Duodenal mucosa (tissue), 2 donors: ENCODE measurements at regions not wholly inside any gene's neighbourhood (a gene's known extent, or its start where the extent isn't known, plus 50 kb on each side); places are given as distances from the start of the nearest gene placed in this dataset.
"Not testable (repeated sequence)": the region's sequence is repeated elsewhere in the genome, so short reads cannot be mapped to it uniquely, and the experiment has no call there.

ENCODE experiments used
- H3K27ac ChIP-seq: one replicate; pipeline ENCODE4 v1.7.0; 2013; ENCODE audit warnings: low read depth, low read length
- H3K27me3 ChIP-seq, 2 donors: one replicate each; pipeline ENCODE4 v1.7.0; 2013; ENCODE audit warnings: low read length in 2 of 2, control low read depth in 1 of 2; ENCODE audit not compliant: insufficient read depth in 2 of 2, control insufficient read depth in 1 of 2
- H3K36me3 ChIP-seq, 2 donors: one replicate each; pipeline ENCODE4 v1.7.0; 2013; ENCODE audit warnings: low read length in 2 of 2, control low read depth in 1 of 2; ENCODE audit not compliant: insufficient read depth in 2 of 2, control insufficient read depth in 1 of 2
- H3K4me1 ChIP-seq, 2 donors: one replicate each; pipeline ENCODE4 v1.7.0; 2013; ENCODE audit warnings: low read length in 2 of 2, control low read depth in 1 of 2; ENCODE audit not compliant: insufficient read depth in 2 of 2, control insufficient read depth in 1 of 2
- H3K4me3 ChIP-seq, 2 donors: one replicate each; pipeline ENCODE4 v1.7.0; 2013; ENCODE audit warnings: low read length in 2 of 2, low read depth in 1 of 2
- H3K9ac ChIP-seq, 2 donors: one replicate each; pipeline ENCODE4 v1.7.0; 2013; ENCODE audit warnings: low read length in 2 of 2, low read depth in 1 of 2
- H3K9me3 ChIP-seq, 2 donors: one replicate each; pipeline ENCODE4 v1.7.0; 2013; ENCODE audit warnings: low read length in 2 of 2, control low read depth in 1 of 2; ENCODE audit not compliant: control insufficient read depth in 1 of 2

DNA sequence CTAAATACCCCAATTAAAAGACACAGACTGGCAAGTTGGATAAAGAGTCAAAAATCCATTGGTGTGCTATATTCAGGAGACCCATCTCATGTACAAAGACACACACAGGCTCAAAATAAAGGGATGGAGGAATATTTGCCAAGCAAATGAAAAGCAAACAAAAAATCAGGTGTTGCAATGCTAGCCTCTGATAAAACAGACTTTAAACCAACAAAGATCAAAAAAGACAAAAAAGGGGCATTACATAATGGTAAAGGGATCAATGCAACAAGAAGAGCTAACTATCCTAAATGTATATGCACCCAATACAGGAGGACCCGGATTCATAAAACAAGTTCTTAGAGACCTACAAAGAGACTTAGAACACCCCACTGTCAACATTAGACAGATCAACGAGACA, 177.4 kb downstream of the RAMP3 start:
- not testable (repeated sequence) for H3K27ac ChIP-seq, H3K4me1 ChIP-seq, H3K9ac ChIP-seq, H3K36me3 ChIP-seq, H3K4me3 ChIP-seq, H3K27me3 ChIP-seq
- H3K9me3 ChIP-seq, result peaks cover 3 to 11% of the 10 kb centered on the region in 2 donors

DNA sequence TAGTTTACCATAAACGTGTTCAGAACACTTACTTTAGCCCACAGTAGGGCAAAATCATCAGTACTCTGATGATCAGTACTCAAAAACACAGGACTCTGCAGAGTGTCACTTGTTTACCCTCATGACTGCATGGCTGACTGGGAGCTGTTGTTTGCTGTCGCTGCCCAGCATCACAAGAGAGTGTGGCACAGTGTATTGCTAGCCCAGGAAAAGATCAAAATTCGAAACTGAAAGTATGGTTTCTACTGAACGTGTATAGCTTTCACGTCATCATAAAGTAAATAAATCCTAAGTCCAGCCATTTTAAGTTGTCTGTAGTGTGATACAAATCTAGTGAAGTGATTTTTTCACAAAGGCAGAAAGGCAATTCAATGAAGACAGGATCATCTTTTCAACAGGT, 184.6 kb downstream of the RAMP3 start:
- Histone ChIP-seq H3K9me3 (no peaks in the 10 kb centered on the region), H3K27me3 (no peaks in the 10 kb centered on the region), H3K27ac (no peak overlapping the region), H3K36me3 (no peaks in the 10 kb centered on the region), H3K9ac (no peak overlapping the region), H3K4me1 (no peaks in the 10 kb centered on the region), H3K4me3 (peak overlapping the region in 1 of 2 donors; percentile 44)

DNA sequence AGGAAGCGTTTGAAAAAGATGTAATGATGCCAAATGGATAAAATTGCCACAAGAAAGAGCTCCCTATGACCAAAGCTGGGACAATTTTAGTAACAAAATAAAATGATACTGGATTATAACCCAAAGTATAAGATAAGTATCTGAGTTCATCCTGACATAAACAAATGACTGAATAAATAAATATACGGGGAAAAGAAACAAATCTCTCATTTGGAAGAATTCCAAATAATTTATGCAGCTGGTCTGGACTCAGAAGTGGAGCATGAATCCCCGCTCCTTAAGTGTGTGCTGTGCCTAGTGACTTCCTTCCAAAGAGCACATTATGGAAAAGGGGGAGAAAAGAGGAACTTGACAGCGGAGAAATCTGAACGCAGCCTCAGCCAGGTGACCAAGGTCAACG, 186.2 kb downstream of the RAMP3 start:
- no peaks in the 10 kb centered on the region for H3K4me1 ChIP-seq
- no peaks in the 10 kb centered on the region for H3K27me3 ChIP-seq
- H3K4me3 ChIP-seq, result no peak overlapping the region
- H3K36me3 ChIP-seq, result no peaks in the 10 kb centered on the region
- no peak overlapping the region for H3K9ac ChIP-seq
- no peaks in the 10 kb centered on the region for H3K9me3 ChIP-seq
- H3K27ac ChIP-seq, result no peak overlapping the region

DNA sequence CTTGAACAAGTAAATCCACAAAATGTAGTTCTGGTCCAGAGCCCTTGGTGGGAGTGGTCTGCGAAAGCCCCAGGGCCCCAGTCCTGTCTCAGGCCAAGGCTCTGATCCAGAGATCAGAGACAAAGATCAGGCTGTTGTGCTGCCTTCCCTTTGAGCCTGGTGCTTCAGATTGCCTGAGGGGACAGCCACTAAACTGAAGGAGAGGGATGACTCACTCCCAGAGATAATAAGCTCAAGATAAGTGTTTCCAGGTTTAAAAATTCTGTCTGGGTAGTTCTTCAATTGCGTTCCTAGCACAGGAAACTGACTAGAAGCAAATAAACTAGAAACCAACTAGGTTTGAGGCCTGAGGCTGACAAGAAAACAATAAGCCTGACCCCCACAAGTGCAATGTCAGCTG, 190.2 kb downstream of the RAMP3 start:
- Histone ChIP-seq H3K27ac (no peak overlapping the region), H3K9ac (no peak overlapping the region), H3K36me3 (no peaks in the 10 kb centered on the region), H3K4me3 (no peak overlapping the region), H3K4me1 (no peaks in the 10 kb centered on the region), H3K27me3 (no peaks in the 10 kb centered on the region), H3K9me3 (no peaks in the 10 kb centered on the region)

DNA sequence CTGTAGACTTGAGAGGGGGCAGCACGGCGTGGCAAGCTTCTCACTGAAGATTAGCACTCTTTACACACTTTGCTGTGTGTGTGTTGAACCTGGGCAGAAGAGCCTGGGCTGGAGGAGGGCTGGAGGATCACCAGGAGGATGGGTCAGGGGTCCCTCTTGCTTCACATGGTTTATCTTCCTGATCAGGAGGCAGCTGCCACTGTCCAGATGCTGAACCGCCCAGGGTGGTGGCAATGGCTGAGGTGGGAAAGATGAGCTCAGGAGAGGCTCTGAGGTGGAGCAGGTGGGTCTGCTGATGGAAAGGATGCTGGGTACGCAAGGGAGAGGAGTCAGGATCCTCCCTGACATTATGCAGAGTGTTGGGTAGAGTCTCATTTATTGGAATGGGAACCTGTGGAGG, 191.5 kb downstream of the RAMP3 start:
- H3K9me3 ChIP-seq, result no peaks in the 10 kb centered on the region
- H3K36me3 ChIP-seq, result no peaks in the 10 kb centered on the region
- H3K27me3 ChIP-seq, result no peaks in the 10 kb centered on the region
- no peak overlapping the region for H3K27ac ChIP-seq
- no peak overlapping the region for H3K9ac ChIP-seq
- no peak overlapping the region for H3K4me3 ChIP-seq
- no peaks in the 10 kb centered on the region for H3K4me1 ChIP-seq

DNA sequence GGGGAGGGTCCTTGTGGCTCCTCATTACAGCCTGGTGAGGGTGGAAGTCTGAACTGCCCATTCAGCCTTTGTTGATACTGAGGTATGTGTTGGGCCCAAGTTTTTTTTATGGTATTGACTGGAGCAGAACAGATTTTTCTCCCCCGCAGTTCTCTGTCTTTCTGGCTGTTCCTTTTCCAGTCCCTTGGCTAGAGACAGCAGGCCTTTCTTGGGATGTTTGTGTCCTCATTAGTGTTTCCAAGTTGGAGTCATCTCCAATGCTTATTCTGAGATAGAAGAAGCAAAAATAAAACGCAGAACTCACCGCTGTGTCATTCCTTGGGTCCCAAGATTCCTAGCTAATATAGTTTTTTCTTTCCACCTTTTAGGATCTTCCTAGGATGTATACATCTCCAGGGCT, 193.3 kb downstream of the RAMP3 start:
- Histone ChIP-seq H3K4me1 (no peaks in the 10 kb centered on the region), H3K9ac (no peak overlapping the region), H3K27ac (no peak overlapping the region), H3K27me3 (peaks cover 0 to 3% of the 10 kb centered on the region in 2 donors), H3K36me3 (no peaks in the 10 kb centered on the region), H3K4me3 (no peak overlapping the region), H3K9me3 (no peaks in the 10 kb centered on the region)

DNA sequence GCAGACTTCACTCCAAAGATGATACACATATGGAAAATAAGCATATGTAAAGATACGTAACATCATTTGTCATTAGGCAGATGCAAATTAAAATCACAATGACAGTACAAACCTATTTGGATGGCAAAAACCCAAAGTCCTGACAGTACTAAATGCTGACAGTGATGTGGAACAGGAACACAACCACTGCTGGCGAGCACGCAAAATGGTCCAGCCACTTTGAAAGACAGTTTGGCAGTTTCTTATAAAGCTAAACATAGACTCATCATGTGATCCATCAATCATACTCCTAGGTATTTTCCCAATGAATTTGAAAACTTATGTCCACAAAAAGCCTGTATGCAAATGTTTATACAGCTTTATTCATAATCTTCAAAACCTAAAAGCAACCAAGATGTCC, 200.7 kb downstream of the RAMP3 start:
- no peaks in the 10 kb centered on the region for H3K9me3 ChIP-seq

DNA sequence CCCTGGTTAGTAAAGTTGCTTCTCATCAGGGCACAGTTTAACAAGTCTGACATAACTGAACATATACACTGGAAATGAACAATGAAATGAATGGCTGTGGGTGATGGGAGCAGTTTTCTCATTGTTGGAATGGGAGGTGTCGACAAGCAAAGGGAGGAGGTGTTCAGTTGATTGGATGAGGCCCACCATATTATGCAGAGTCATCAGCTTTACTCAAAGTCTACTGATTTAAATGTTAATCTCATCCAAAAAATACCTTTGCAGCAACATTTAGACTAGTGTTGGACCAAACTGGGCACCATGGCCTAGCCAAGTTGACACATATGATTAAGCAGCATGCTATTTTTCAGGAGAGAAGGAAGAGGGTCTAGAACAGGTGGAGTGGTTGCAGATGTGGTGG, 201.7 kb downstream of the RAMP3 start:
- H3K27ac ChIP-seq, result no peak overlapping the region
- no peak overlapping the region for H3K4me3 ChIP-seq
- no peaks in the 10 kb centered on the region for H3K9me3 ChIP-seq
- H3K4me1 ChIP-seq, result no peaks in the 10 kb centered on the region
- H3K36me3 ChIP-seq, result no peaks in the 10 kb centered on the region
- peaks cover 0 to 3% of the 10 kb centered on the region in 2 donors for H3K27me3 ChIP-seq
- no peak overlapping the region for H3K9ac ChIP-seq

More for the DNA sequence above, 200.7 kb downstream of the RAMP3 start:
- H3K36me3 ChIP-seq, result no peaks in the 10 kb centered on the region
- no peak overlapping the region for H3K27ac ChIP-seq
- H3K4me1 ChIP-seq, result no peaks in the 10 kb centered on the region
- peaks cover 0 to 3% of the 10 kb centered on the region in 2 donors for H3K27me3 ChIP-seq
- H3K9ac ChIP-seq, result no peak overlapping the region
- no peak overlapping the region for H3K4me3 ChIP-seq

DNA sequence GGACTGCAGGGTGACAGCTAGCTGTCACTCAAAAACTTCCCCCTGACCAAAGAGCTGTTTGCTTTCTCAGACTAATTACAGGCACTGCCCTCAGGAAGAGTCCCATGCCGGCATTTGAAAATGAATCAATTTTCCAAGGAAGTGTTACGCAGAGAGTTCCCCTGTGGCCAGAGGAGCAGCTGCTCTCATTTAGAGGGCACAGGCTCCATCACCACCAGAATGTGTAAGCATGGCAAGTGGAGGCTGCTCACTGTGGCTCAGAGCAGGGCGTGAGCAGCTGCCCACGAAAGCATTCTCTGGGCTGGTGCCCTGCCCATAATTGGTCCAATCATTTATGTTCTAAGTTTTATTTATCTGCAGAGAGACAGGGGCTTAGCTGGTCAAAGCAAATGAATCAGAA, 202.2 kb downstream of the RAMP3 start:
- Histone ChIP-seq H3K27ac (no peak overlapping the region), H3K4me1 (no peaks in the 10 kb centered on the region), H3K9me3 (no peaks in the 10 kb centered on the region), H3K4me3 (no peak overlapping the region), H3K36me3 (no peaks in the 10 kb centered on the region), H3K9ac (no peak overlapping the region), H3K27me3 (peaks cover 0 to 3% of the 10 kb centered on the region in 2 donors)

DNA sequence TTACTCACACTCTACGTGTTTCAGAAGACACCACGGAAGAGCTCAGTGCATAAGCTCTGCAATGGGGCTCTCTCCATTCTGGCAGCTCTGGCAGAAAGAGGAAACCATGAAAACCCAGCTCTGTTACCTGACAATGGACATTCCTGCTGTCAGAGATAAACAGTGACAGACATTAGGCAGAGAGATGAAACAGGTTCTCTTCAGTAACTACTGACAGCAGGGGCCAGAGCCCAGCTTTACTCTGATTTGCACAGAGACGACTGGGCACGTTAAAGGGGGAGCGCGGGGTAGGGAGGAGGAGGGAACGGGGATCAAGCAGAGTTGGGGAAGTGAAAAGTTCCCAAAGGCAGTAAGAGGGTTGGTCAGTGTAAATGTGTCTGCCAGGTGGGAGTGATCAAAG, 206.1 kb downstream of the RAMP3 start:
- H3K9me3 ChIP-seq, result no peaks in the 10 kb centered on the region
- H3K9ac ChIP-seq, result no peak overlapping the region
- no peak overlapping the region for H3K27ac ChIP-seq
- H3K27me3 ChIP-seq, result peaks cover 0 to 3% of the 10 kb centered on the region in 2 donors
- H3K36me3 ChIP-seq, result no peaks in the 10 kb centered on the region
- no peaks in the 10 kb centered on the region for H3K4me1 ChIP-seq
- H3K4me3 ChIP-seq, result no peak overlapping the region

DNA sequence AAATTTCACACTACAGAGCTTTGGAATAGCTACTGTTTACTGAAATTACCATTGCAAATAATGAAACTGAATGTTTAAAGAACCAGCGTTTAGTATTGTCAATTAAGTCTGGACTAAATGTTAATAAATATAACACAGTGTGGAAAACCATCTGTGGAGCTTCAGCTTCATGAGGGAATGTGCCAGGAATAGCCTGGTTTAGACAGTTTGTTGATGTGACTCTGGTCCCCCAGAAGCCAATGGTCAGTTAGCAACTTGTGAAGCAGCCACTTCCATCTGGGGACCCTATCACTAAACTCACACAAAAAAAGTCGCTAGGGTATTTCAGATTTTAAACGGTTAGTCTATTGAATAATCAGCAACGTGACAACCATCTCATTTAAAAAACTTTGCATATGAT, 207.8 kb downstream of the RAMP3 start:
- Histone ChIP-seq H3K4me1 (no peaks in the 10 kb centered on the region), H3K9me3 (no peaks in the 10 kb centered on the region), H3K27ac (no peak overlapping the region), H3K4me3 (no peak overlapping the region), H3K9ac (no peak overlapping the region), H3K36me3 (no peaks in the 10 kb centered on the region), H3K27me3 (peaks cover 0 to 3% of the 10 kb centered on the region in 2 donors)
